SK-N-SH (cell line): ENCODE measurements at regions not wholly inside any gene's neighbourhood (a gene's known extent, or its start where the extent isn't known, plus 50 kb on each side); places are given as distances from the start of the nearest gene placed in this dataset.

Source experiments
- CTCF ChIA-PET: fragments of 300-600, 350-600 bp; formaldehyde crosslinking; extraction: SDS; loops from one replicate; lab custom pipeline; 2021; lab: Yijun Ruan, JAX
- POLR2A ChIA-PET: fragments of 350-600 bp; sonication (Branson Sonifier 250); formaldehyde crosslinking; extraction: SDS; loops from one replicate; lab custom pipeline; 2020; ENCODE audit warnings: antibody characterized with exemption, inconsistent platforms; lab: Yijun Ruan, JAX
- DNase-seq: peaks from one replicate; pipeline ENCODE4 v3.0.0; 2012
- H2AFZ ChIP-seq: fragments of 200-600 bp; sonication (generic); 2 replicates; pipeline ENCODE4 v1.8.1; 2016; ENCODE audit warnings: antibody characterized with exemption, mild to moderate bottlenecking, low read depth
- H3F3A ChIP-seq: fragments of 200-600 bp; sonication (generic); replicated peaks from 2 replicates; pipeline ENCODE3; 2016; ENCODE audit warnings: antibody characterized with exemption, mild to moderate bottlenecking; ENCODE audit not compliant: insufficient read depth
- H3K27ac ChIP-seq, 2 experiments: fragments of 200-500 bp in 1 of 2; fragments of 200-600 bp in 1 of 2; sonication (Bioruptor generic) in 1 of 2; sonication (generic), shearing (Covaris generic) in 1 of 2; 2 replicates each; pipeline versions ENCODE4 v1.5.1 to v1.6.1; 2014 to 2016; ENCODE audit warnings: low read depth in 2 of 2, inconsistent platforms in 1 of 2, low read length in 1 of 2, mild to moderate bottlenecking in 1 of 2, mixed read lengths in 1 of 2
- H3K27me3 ChIP-seq: fragments of 200-600 bp; sonication (generic), shearing (Covaris generic); 2 replicates; pipeline ENCODE4 v1.6.1; 2016; ENCODE audit warnings: mixed run types; ENCODE audit not compliant: insufficient read depth
- H3K36me3 ChIP-seq, 2 experiments: fragments of 200-500 bp in 1 of 2; fragments of 200-600 bp in 1 of 2; sonication (Bioruptor generic) in 1 of 2; sonication (generic) in 1 of 2; replicated peaks in 1 of 2; 2 replicates each; pipeline versions ENCODE3 to v1.5.1; 2014 to 2016; ENCODE audit warnings: low read length in 1 of 2, mild to moderate bottlenecking in 1 of 2; ENCODE audit not compliant: insufficient read depth in 2 of 2, control insufficient read depth in 1 of 2
- H3K4me1 ChIP-seq, 2 experiments: fragments of 200-500 bp in 1 of 2; fragments of 200-600 bp in 1 of 2; sonication (Bioruptor generic) in 1 of 2; sonication (generic), shearing (Covaris generic) in 1 of 2; 2 replicates each; pipeline versions ENCODE4 v1.5.1 to v1.6.1; 2014 to 2016; ENCODE audit warnings: low read depth in 1 of 2, low read length in 1 of 2, mixed run types in 1 of 2; ENCODE audit not compliant: insufficient read depth in 2 of 2, control insufficient read depth in 1 of 2
- H3K4me2 ChIP-seq: fragments of 200-600 bp; sonication (generic), shearing (Covaris generic); 2 replicates; pipeline ENCODE4 v1.6.1; 2017; ENCODE audit warnings: mixed run types
- H3K4me3 ChIP-seq, 2 experiments: fragments of 200-500 bp in 1 of 2; fragments of 200-600 bp in 1 of 2; sonication (Bioruptor generic) in 1 of 2; sonication (generic), shearing (Covaris generic) in 1 of 2; 2 replicates each; pipeline versions ENCODE4 v1.5.1 to v1.8.1; 2014 to 2016; ENCODE audit warnings: low read depth in 2 of 2, inconsistent platforms in 1 of 2, low read length in 1 of 2, mild to moderate bottlenecking in 1 of 2, mixed read lengths in 1 of 2, moderate library complexity in 1 of 2
- H3K79me2 ChIP-seq: fragments of 200-600 bp; sonication (generic); 2 replicates; pipeline ENCODE4 v1.8.1; 2017; ENCODE audit warnings: mild to moderate bottlenecking; ENCODE audit not compliant: insufficient read depth
- H3K9ac ChIP-seq: fragments of 200-600 bp; sonication (generic); 2 replicates; pipeline ENCODE4 v1.6.1; 2017; ENCODE audit warnings: mixed run types
- H3K9me2 ChIP-seq: fragments of 200-600 bp; sonication (generic); 2 replicates; pipeline ENCODE4 v1.6.1; 2017; ENCODE audit warnings: mixed run types
- H3K9me3 ChIP-seq: fragments of 200-600 bp; sonication (generic); 2 replicates; pipeline ENCODE4 v1.6.1; 2017; ENCODE audit warnings: mixed run types, mild to moderate bottlenecking, moderate library complexity
- H4K20me1 ChIP-seq: fragments of 200-600 bp; sonication (generic); 2 replicates; pipeline ENCODE4 v1.6.1; 2017; ENCODE audit warnings: mild to moderate bottlenecking, mixed run types; ENCODE audit not compliant: insufficient read depth
- CHD2 ChIP-seq: fragments of 150-350 bp; IDR thresholded peaks from 2 replicates; pipeline ENCODE4 v1.6.1; 2018; ENCODE audit warnings: low read length; ENCODE audit not compliant: partially characterized antibody
- EP300 ChIP-seq, 2 experiments: IDR thresholded peaks; 2 replicates each; pipeline versions ENCODE4 v1.4.0 to v1.6.1; 2012; ENCODE audit warnings: borderline replicate concordance in 1 of 2, low read depth in 1 of 2, low read length in 1 of 2
- EZH2phosphoT487 ChIP-seq: fragments of 200-600 bp; sonication (generic); IDR thresholded peaks from 2 replicates; pipeline ENCODE4 v1.6.1; 2017; ENCODE audit warnings: low read depth, mixed run types, mild to moderate bottlenecking, antibody characterized with exemption, moderate library complexity, borderline replicate concordance
- GATA2 ChIP-seq: sonication (generic); formaldehyde crosslinking; IDR thresholded peaks from 2 replicates; pipeline ENCODE4 v1.5.0; 2020; ENCODE audit warnings: mild to moderate bottlenecking, missing genetic modification reagents
- MXI1 ChIP-seq: IDR thresholded peaks from 2 replicates; pipeline ENCODE4 v1.6.1; 2012; ENCODE audit warnings: mild to moderate bottlenecking, low read depth, low read length, improper control_type of control experiment
- NRF1 ChIP-seq: IDR thresholded peaks from 2 replicates; pipeline ENCODE4 v1.6.1; 2012; ENCODE audit warnings: low read depth, mild to moderate bottlenecking, low read length
- RXRA ChIP-seq: IDR thresholded peaks from 2 replicates; pipeline ENCODE4 v1.4.0; 2012; ENCODE audit warnings: low read depth, mild to moderate bottlenecking, borderline replicate concordance
- TCF12 ChIP-seq: IDR thresholded peaks from 2 replicates; pipeline ENCODE4 v1.4.0; 2012
- YY1 ChIP-seq: IDR thresholded peaks from 2 replicates; pipeline ENCODE4 v1.4.0; 2012; ENCODE audit warnings: low read depth, mild to moderate bottlenecking
- ZBTB33 ChIP-seq: IDR thresholded peaks from 2 replicates; pipeline ENCODE4 v1.4.0; 2012; ENCODE audit warnings: low read depth, borderline replicate concordance
- TF ChIP-seq, protein P1 (sequence below): fragments of 200-600 bp; sonication (generic); IDR thresholded peaks from 2 replicates; pipeline ENCODE4 v1.6.1; 2017; ENCODE audit warnings: antibody characterized with exemption, mild to moderate bottlenecking, moderate library complexity
- TF ChIP-seq, protein P2 (sequence below): IDR thresholded peaks from 2 replicates; pipeline ENCODE4; 2012
- TF ChIP-seq, protein P3 (sequence below): IDR thresholded peaks from 2 replicates; pipeline ENCODE4 v1.4.0; 2012; ENCODE audit warnings: low read depth

DNA sequence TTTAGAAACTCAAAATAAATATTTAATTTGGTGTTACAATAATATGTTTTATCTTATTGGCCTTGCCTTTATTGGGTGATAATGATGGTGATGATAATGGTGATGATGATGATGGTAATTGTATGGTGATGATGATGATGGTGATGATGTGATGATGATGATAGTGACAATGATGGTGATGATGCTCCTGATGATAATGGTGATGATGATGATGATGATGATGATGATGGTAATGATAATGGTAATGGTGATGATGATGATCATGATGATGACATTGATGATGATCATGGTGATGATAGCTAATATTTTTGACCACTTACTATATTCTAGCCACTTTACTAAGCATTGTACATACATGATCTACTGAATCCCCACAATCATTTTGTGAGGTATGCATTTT, 1548.6 kb upstream of the TMEM132C start:
- POLR2A ChIA-PET: no interaction called here
- no peak overlapping the region for H2AFZ ChIP-seq
- DNase-seq: no peak
- H3K27me3 ChIP-seq: no peaks in the 10 kb centered on the region
- no peak overlapping the region for H3K27ac ChIP-seq
- no peak overlapping the region for H3K4me3 ChIP-seq
- CTCF ChIA-PET: no interaction called here
- no peaks in the 10 kb centered on the region for H3K4me1 ChIP-seq
- no peak for TF ChIP-seq YY1
- no peak for TF ChIP-seq CHD2
- no peak for TF ChIP-seq ZBTB33
- TF ChIP-seq GATA2: no peak
- no peak for TF ChIP-seq TCF12
- TF ChIP-seq, protein P1, sequence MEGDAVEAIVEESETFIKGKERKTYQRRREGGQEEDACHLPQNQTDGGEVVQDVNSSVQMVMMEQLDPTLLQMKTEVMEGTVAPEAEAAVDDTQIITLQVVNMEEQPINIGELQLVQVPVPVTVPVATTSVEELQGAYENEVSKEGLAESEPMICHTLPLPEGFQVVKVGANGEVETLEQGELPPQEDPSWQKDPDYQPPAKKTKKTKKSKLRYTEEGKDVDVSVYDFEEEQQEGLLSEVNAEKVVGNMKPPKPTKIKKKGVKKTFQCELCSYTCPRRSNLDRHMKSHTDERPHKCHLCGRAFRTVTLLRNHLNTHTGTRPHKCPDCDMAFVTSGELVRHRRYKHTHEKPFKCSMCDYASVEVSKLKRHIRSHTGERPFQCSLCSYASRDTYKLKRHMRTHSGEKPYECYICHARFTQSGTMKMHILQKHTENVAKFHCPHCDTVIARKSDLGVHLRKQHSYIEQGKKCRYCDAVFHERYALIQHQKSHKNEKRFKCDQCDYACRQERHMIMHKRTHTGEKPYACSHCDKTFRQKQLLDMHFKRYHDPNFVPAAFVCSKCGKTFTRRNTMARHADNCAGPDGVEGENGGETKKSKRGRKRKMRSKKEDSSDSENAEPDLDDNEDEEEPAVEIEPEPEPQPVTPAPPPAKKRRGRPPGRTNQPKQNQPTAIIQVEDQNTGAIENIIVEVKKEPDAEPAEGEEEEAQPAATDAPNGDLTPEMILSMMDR: no peak
- no peak for TF ChIP-seq EZH2phosphoT487
- TF ChIP-seq, protein P2, sequence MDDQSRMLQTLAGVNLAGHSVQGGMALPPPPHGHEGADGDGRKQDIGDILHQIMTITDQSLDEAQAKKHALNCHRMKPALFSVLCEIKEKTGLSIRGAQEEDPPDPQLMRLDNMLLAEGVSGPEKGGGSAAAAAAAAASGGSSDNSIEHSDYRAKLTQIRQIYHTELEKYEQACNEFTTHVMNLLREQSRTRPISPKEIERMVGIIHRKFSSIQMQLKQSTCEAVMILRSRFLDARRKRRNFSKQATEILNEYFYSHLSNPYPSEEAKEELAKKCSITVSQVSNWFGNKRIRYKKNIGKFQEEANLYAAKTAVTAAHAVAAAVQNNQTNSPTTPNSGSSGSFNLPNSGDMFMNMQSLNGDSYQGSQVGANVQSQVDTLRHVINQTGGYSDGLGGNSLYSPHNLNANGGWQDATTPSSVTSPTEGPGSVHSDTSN: no peak
- no peak for TF ChIP-seq RXRA
- no peak for TF ChIP-seq EP300 (IDR thresholded peaks at IDR 0.05; ENCODE audit: borderline replicate concordance in 1 of 2, low read depth in 1 of 2, low read length in 1 of 2)
- TF ChIP-seq, protein P3, sequence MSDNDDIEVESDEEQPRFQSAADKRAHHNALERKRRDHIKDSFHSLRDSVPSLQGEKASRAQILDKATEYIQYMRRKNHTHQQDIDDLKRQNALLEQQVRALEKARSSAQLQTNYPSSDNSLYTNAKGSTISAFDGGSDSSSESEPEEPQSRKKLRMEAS: no peak
- TF ChIP-seq MXI1: no peak
- TF ChIP-seq NRF1: no peak
- TF ChIP-seq, all 33 proteins: peak for 0
- H3K79me2 ChIP-seq: no peaks in the 10 kb centered on the region
- H3K9me3 ChIP-seq: no peaks in the 10 kb centered on the region
- H4K20me1 ChIP-seq: no peaks in the 10 kb centered on the region
- H3K36me3 ChIP-seq: no peaks in the 10 kb centered on the region
- H3F3A ChIP-seq: no peaks in the 10 kb centered on the region
- no peak overlapping the region for H3K9ac ChIP-seq
- H3K9me2 ChIP-seq: no peaks in the 10 kb centered on the region
- H3K4me2 ChIP-seq: no peak overlapping the region
